ENCODE measurements at regions not wholly inside any gene's neighbourhood (a gene's known extent, or its start where the extent isn't known, plus 50 kb on each side); places are given as distances from the start of the nearest gene placed in this dataset.

GRCh38 chr2:150549381-150549780 lies 61.9 kb upstream of the RND3 start:
- ATAC-seq (peak; percentile 71), DNase-seq (peak; percentile 79)
- Histone ChIP-seq H2AFZ (ENCODE audit: low read length) (no peak overlapping the region), H3F3A (ENCODE audit: low read length, unreplicated experiment) (no peaks in the 10 kb centered on the region), H4K20me1 (ENCODE audit: low read length) (no peaks in the 10 kb centered on the region), H3K9me3 (ENCODE audit: low read length) (no peaks in the 10 kb centered on the region), H3K27ac (ENCODE audit: low read length) (no peak overlapping the region), H3K36me3 (ENCODE audit: low read depth, low read length) (no peaks in the 10 kb centered on the region), H3K9me2 (replicated peaks; ENCODE audit: low read length) (no peaks in the 10 kb centered on the region), H3K9ac (ENCODE audit: low read length) (no peak overlapping the region), H3K4me1 (ENCODE audit: insufficient read depth, low read length) (peaks cover 12% of the 10 kb centered on the region; the same call in 1 of the 2 replicates), H3K4me2 (ENCODE audit: low read length) (peak overlapping the region; percentile 2; the same call in 1 of the 2 replicates), H3K4me3 (ENCODE audit: low read length) (no peak overlapping the region), H3K79me2 (ENCODE audit: low read length) (no peaks in the 10 kb centered on the region), H3K27me3 (ENCODE audit: low read length) (no peaks in the 10 kb centered on the region)
- intact Hi-C loops (cut with micrococcal nuclease), result no loop called here
- BruUV-seq (replicated peaks), result no TSS peak
- TF ChIP-seq CTCF (conservative IDR thresholded peaks at IDR 0.05; ENCODE audit: low read depth, low read length) (no peak), EZH2 (IDR thresholded peaks at IDR 0.05; ENCODE audit: low read length, unreplicated experiment) (no peak), EZH2phosphoT487 (IDR thresholded peaks at IDR 0.05; ENCODE audit: borderline replicate concordance, low read length) (no peak)
- CTCF ChIA-PET, result no interaction called here
- POLR2A ChIA-PET (ENCODE audit: unreplicated experiment), result interaction anchor here (0.5 kb wide), 1 partner anchor 346 kb away, joined by 3 read pairs; no protein-coding TSS in a partner anchor

- intact Hi-C loops (cut with micrococcal nuclease), result no loop called here
- H3K4me1 ChIP-seq (ENCODE audit: insufficient read depth, low read length), result peaks cover 12% of the 10 kb centered on the region; the same call in 1 of the 2 replicates
- no peak overlapping the region for H3K9ac ChIP-seq (ENCODE audit: low read length)
- no peaks in the 10 kb centered on the region for H3K36me3 ChIP-seq (ENCODE audit: low read depth, low read length)
- no peaks in the 10 kb centered on the region for H3K27me3 ChIP-seq (ENCODE audit: low read length)
- POLR2A ChIA-PET (ENCODE audit: unreplicated experiment), result no interaction called here
- H2AFZ ChIP-seq (ENCODE audit: low read length), result no peak overlapping the region
- H4K20me1 ChIP-seq (ENCODE audit: low read length), result no peaks in the 10 kb centered on the region
- DNase-seq (peak; percentile 51), ATAC-seq (peak; percentile 53)
- H3K27ac ChIP-seq (ENCODE audit: low read length), result no peak overlapping the region
- CTCF ChIA-PET, result interaction anchor here (0.6 kb wide), 1 partner anchor 13 kb away, joined by 3 read pairs; no protein-coding TSS in a partner anchor
- H3K79me2 ChIP-seq (ENCODE audit: low read length), result no peaks in the 10 kb centered on the region
- TF ChIP-seq EZH2phosphoT487 (IDR thresholded peaks at IDR 0.05; ENCODE audit: borderline replicate concordance, low read length) (no peak), CTCF (conservative IDR thresholded peaks at IDR 0.05; ENCODE audit: low read depth, low read length) (peak; percentile 68)
- no TSS peak for BruUV-seq (replicated peaks)
- H3K4me2 ChIP-seq (ENCODE audit: low read length), result no peak overlapping the region
- H3F3A ChIP-seq (ENCODE audit: low read length, unreplicated experiment), result no peaks in the 10 kb centered on the region
- H3K4me3 ChIP-seq (ENCODE audit: low read length), result no peak overlapping the region
- H3K9me2 ChIP-seq (replicated peaks; ENCODE audit: low read length), result no peaks in the 10 kb centered on the region
- H3K9me3 ChIP-seq (ENCODE audit: low read length), result no peaks in the 10 kb centered on the region
Observed at GRCh38 chr2:150548527-150548926, 61.1 kb upstream of the RND3 start.

GRCh38 chr2:150545916-150546315 lies 58.4 kb upstream of the RND3 start:
- no TSS peak for BruUV-seq (replicated peaks)
- no peaks in the 10 kb centered on the region for H3K9me3 ChIP-seq (ENCODE audit: low read length)
- no peaks in the 10 kb centered on the region for H4K20me1 ChIP-seq (ENCODE audit: low read length)
- no peak overlapping the region for H3K9ac ChIP-seq (ENCODE audit: low read length)
- no peak for ATAC-seq
- H3K4me3 ChIP-seq (ENCODE audit: low read length), result no peak overlapping the region
- H3K79me2 ChIP-seq (ENCODE audit: low read length), result no peaks in the 10 kb centered on the region
- no peaks in the 10 kb centered on the region for H3K27me3 ChIP-seq (ENCODE audit: low read length)
- ChIA-PET CTCF (no interaction called here), POLR2A (ENCODE audit: unreplicated experiment) (interaction anchor here (0.7 kb wide), 1 partner anchor 182 kb away, joined by 4 read pairs; no protein-coding TSS in a partner anchor)
- no peak for TF ChIP-seq EZH2 (IDR thresholded peaks at IDR 0.05; ENCODE audit: low read length, unreplicated experiment)
- no peak overlapping the region for H3K4me2 ChIP-seq (ENCODE audit: low read length)
- H3K36me3 ChIP-seq (ENCODE audit: low read depth, low read length), result no peaks in the 10 kb centered on the region
- no peak overlapping the region for H3K27ac ChIP-seq (ENCODE audit: low read length)
- no peak overlapping the region for H2AFZ ChIP-seq (ENCODE audit: low read length)
- no peaks in the 10 kb centered on the region for H3K9me2 ChIP-seq (replicated peaks; ENCODE audit: low read length)
- H3K4me1 ChIP-seq (ENCODE audit: insufficient read depth, low read length), result peaks cover 12% of the 10 kb centered on the region; the same call in 1 of the 2 replicates
- DNase-seq, result no peak
- H3F3A ChIP-seq (ENCODE audit: low read length, unreplicated experiment), result no peaks in the 10 kb centered on the region
- intact Hi-C loops (cut with micrococcal nuclease), result no loop called here

All from PC-3 (cell line).